ENCODE measurements at regions not wholly inside any gene's neighbourhood (a gene's known extent, or its start where the extent isn't known, plus 50 kb on each side); places are given as distances from the start of the nearest gene placed in this dataset.

DNA sequence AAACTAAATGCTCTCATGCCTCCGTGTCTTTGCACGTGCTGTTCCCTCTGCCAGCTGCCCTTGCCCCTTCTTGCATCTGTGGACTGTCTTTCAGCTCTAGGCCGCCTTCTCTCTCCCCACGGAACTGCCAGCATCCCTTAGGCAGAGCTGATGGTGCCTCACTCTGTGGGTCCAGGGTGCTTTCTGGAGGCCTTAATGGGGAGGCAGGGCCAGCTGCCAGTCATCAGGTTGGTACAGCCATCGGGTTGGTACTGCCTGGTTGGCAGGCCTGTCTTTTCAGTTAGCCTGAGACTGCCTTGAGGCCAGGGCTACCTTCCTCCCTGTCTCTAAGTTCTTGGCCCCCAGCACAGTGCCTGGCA is 61.4 kb upstream of the TARBP1 start:
- Histone ChIP-seq H4K20me1 (ENCODE audit: control insufficient read depth, insufficient read depth, low read length, poor library complexity, severe bottlenecking) (no peaks in the 10 kb centered on the region), H3K4me2 (replicated peaks; ENCODE audit: low read depth, low read length, poor library complexity, severe bottlenecking) (no peak overlapping the region), H3K9ac (ENCODE audit: low read length) (no peak overlapping the region), H3K79me2 (ENCODE audit: control insufficient read depth, insufficient read depth, low read length) (no peaks in the 10 kb centered on the region), H3K27me3 (replicated peaks in 1 of 4; ENCODE audit: control extremely low read depth in 1 of 4, control insufficient read depth in 3 of 4, insufficient read depth in 4 of 4, low read length in 3 of 4) (peaks cover 0 to 5% (median 0%) of the 10 kb centered on the region in 4 experiments), H3K4me1 (ENCODE audit: control insufficient read depth in 2 of 2, insufficient read depth in 2 of 2, low read length in 2 of 2) (peaks cover 8 to 10% of the 10 kb centered on the region in 2 donors), H2AFZ (ENCODE audit: insufficient read depth, low read depth, low read length, poor library complexity, severe bottlenecking) (no peak overlapping the region), H3K4me3 (ENCODE audit: control extremely low read depth in 1 of 5, extremely low read depth in 1 of 5, insufficient read depth in 1 of 5, low read depth in 2 of 5, low read length in 4 of 5) (no peak overlapping the region), H3K9me3 (ENCODE audit: control extremely low read depth in 1 of 3, control insufficient read depth in 2 of 3, insufficient read depth in 1 of 3, low read length in 2 of 3) (no peaks in the 10 kb centered on the region), H3K27ac (ENCODE audit: low read length in 2 of 2) (no peak overlapping the region), H3K36me3 (replicated peaks in 1 of 2; ENCODE audit: control extremely low read depth in 1 of 2, control insufficient read depth in 1 of 2, extremely low read depth in 1 of 2, insufficient read depth in 2 of 2, low read length in 1 of 2) (no peaks in the 10 kb centered on the region)
- no peak overlapping the region for H3K4me3 Mint-ChIP-seq
- peaks cover 9% of the 10 kb centered on the region for H3K4me1 Mint-ChIP-seq
- H3K27ac Mint-ChIP-seq, result no peak overlapping the region
- CTCF ChIA-PET, result no interaction called here
- POLR2A ChIA-PET, result no interaction called here
- TF ChIP-seq CTCF (IDR thresholded peaks at IDR 0.05) (no peak), EZH2 (IDR thresholded peaks at IDR 0.05; ENCODE audit: borderline replicate concordance, insufficient read depth, low read depth, low read length, poor library complexity, severe bottlenecking) (no peak)
- H3K27me3 Mint-ChIP-seq, result peaks cover 18% of the 10 kb centered on the region
- no peak for ATAC-seq (ENCODE audit: low read depth)
- 100% methylated on average over 5 of the region's 5 CpGs for WGBS (ENCODE audit: insufficient coverage)
- DNase-seq, result no peak
- no peaks in the 10 kb centered on the region for H3K9me3 Mint-ChIP-seq (ENCODE audit: insufficient read depth)
- intact Hi-C loops (cut with micrococcal nuclease), result no loop called here

GRCh38 chr1:234539666-234540403 is 60.9 kb upstream of the TARBP1 start:
- Histone ChIP-seq H3K4me3 (ENCODE audit: control extremely low read depth in 1 of 5, extremely low read depth in 1 of 5, insufficient read depth in 1 of 5, low read depth in 2 of 5, low read length in 4 of 5) (no peak overlapping the region), H2AFZ (ENCODE audit: insufficient read depth, low read depth, low read length, poor library complexity, severe bottlenecking) (no peak overlapping the region), H3K4me2 (replicated peaks; ENCODE audit: low read depth, low read length, poor library complexity, severe bottlenecking) (no peak overlapping the region), H3K36me3 (replicated peaks in 1 of 2; ENCODE audit: control extremely low read depth in 1 of 2, control insufficient read depth in 1 of 2, extremely low read depth in 1 of 2, insufficient read depth in 2 of 2, low read length in 1 of 2) (no peaks in the 10 kb centered on the region), H3K9me3 (ENCODE audit: control extremely low read depth in 1 of 3, control insufficient read depth in 2 of 3, insufficient read depth in 1 of 3, low read length in 2 of 3) (no peaks in the 10 kb centered on the region), H3K79me2 (ENCODE audit: control insufficient read depth, insufficient read depth, low read length) (no peaks in the 10 kb centered on the region), H3K27ac (ENCODE audit: low read length in 2 of 2) (no peak overlapping the region), H3K9ac (ENCODE audit: low read length) (no peak overlapping the region), H3K27me3 (replicated peaks in 1 of 4; ENCODE audit: control extremely low read depth in 1 of 4, control insufficient read depth in 3 of 4, insufficient read depth in 4 of 4, low read length in 3 of 4) (peaks cover 0 to 4% (median 0%) of the 10 kb centered on the region in 4 experiments), H3K4me1 (ENCODE audit: control insufficient read depth in 2 of 2, insufficient read depth in 2 of 2, low read length in 2 of 2) (peaks cover 8 to 10% of the 10 kb centered on the region in 2 donors), H4K20me1 (ENCODE audit: control insufficient read depth, insufficient read depth, low read length, poor library complexity, severe bottlenecking) (no peaks in the 10 kb centered on the region)
- ChIA-PET CTCF (interaction anchor here (0.5 kb wide), 1 partner anchor 954 kb away, joined by 3 read pairs; no protein-coding TSS in a partner anchor), POLR2A (no interaction called here)
- Mint-ChIP-seq H3K4me1 (peaks cover 9% of the 10 kb centered on the region), H3K4me3 (no peak overlapping the region), H3K27ac (no peak overlapping the region), H3K9me3 (ENCODE audit: insufficient read depth) (no peaks in the 10 kb centered on the region), H3K27me3 (peaks cover 13% of the 10 kb centered on the region)
- ATAC-seq (ENCODE audit: low read depth) (no peak), DNase-seq (no peak)
- intact Hi-C loops (cut with micrococcal nuclease), result no loop called here
- 95% methylated on average over 9 of the region's 9 CpGs for WGBS (ENCODE audit: insufficient coverage)
- no peak for TF ChIP-seq EZH2 (IDR thresholded peaks at IDR 0.05; ENCODE audit: borderline replicate concordance, insufficient read depth, low read depth, low read length, poor library complexity, severe bottlenecking)
- TF ChIP-seq CTCF (IDR thresholded peaks at IDR 0.05), result no peak
